Activated CD8-positive, alpha-beta memory T cell treated with anti-CD3 and anti-CD28 coated beads, Interleukin-2, amount 10 ng/mL, durations not matched to agents 7 days and 5 days (primary cell): ENCODE measurements at regions not wholly inside any gene's neighbourhood (a gene's known extent, or its start where the extent isn't known, plus 50 kb on each side); places are given as distances from the start of the nearest gene placed in this dataset.
"Not testable (repeated sequence)": the region's sequence is repeated elsewhere in the genome, so short reads cannot be mapped to it uniquely, and the experiment has no call there.

Experiments
- ATAC-seq: fragments of 150-1000 bp; cut with Tn5 transposase; one replicate; pipeline ENCODE4 v1.10.0; 2021; ENCODE audit warnings: moderate library complexity
- CTCF ChIA-PET: fragments of 350-600 bp; sonication (Branson Sonifier 250); formaldehyde crosslinking; loops from one replicate; lab custom pipeline; 2021; ENCODE audit warnings: antibody characterized with exemption; lab: Charles Lee
- DNase-seq: peaks from one replicate; pipeline ENCODE4 v3.0.0-alpha.2; 2020
- H3K27ac Mint-ChIP-seq: one replicate; pipeline ENCODE4 v1.8.0; 2021; ENCODE audit warnings: mild to moderate bottlenecking, mixed read lengths
- H3K27me3 Mint-ChIP-seq: one replicate; pipeline ENCODE4 v1.8.0; 2021; ENCODE audit warnings: mixed read lengths
- H3K36me3 Mint-ChIP-seq: one replicate; pipeline ENCODE4 v1.8.0; 2021; ENCODE audit warnings: mild to moderate bottlenecking, mixed read lengths
- H3K4me1 Mint-ChIP-seq: one replicate; pipeline ENCODE4 v1.8.0; 2021; ENCODE audit warnings: mixed read lengths
- H3K4me3 Mint-ChIP-seq: one replicate; pipeline ENCODE4 v1.8.0; 2021; ENCODE audit warnings: mild to moderate bottlenecking, moderate library complexity, mixed read lengths
- H3K9me3 Mint-ChIP-seq: one replicate; pipeline ENCODE4 v1.8.0; 2022; ENCODE audit warnings: low read depth, mixed read lengths

DNA sequence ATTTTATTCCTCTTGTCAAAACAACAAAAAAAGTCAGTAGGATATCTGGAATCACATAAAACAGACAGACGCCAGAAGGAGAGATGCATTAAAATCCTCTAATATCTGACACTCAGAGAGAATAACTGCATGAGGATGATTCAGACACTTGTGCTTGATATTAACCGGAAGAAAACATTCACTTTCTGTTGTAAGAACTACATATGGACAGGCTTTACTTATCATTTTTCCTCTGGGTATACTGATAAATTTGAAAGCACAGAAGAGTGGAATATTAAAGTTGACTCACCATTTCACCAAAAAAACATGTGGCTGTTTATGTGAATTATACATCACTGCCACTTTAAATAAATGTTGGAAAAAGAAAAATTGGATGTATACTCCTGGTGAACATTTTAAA, 589.1 kb upstream of the CDH2 start:
- ATAC-seq (no peak), DNase-seq (no peak)
- Mint-ChIP-seq H3K9me3 (peaks cover 2% of the 10 kb centered on the region), H3K27ac (no peak overlapping the region), H3K27me3 (no peaks in the 10 kb centered on the region), H3K36me3 (no peaks in the 10 kb centered on the region), H3K4me3 (no peak overlapping the region), H3K4me1 (no peaks in the 10 kb centered on the region)
- CTCF ChIA-PET: no interaction called here

DNA sequence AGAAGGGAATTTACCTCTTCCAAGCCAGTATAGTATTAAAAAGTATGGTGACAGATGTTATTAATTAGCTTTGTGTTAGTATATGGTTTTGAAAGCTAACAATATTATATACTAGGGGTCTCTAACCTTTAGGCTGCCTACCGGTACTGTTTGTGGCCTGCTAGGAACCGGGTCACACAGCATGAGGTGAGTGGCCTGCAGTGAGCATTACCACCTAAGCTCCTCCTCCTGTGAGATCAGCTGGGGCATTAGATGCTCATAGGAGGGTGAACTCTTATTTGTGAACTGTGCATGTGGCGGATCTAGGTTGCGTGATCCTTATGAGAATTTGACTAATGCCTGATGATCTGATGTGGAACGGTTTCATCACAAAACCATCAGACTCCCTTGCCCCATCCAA, 583.4 kb upstream of the CDH2 start:
- Mint-ChIP-seq H3K27ac (no peak overlapping the region), H3K4me1 (no peaks in the 10 kb centered on the region), H3K4me3 (no peak overlapping the region), H3K9me3 (peaks cover 5% of the 10 kb centered on the region), H3K36me3 (no peaks in the 10 kb centered on the region), H3K27me3 (no peaks in the 10 kb centered on the region)
- ATAC-seq (no peak), DNase-seq (no peak)
- CTCF ChIA-PET: no interaction called here

DNA sequence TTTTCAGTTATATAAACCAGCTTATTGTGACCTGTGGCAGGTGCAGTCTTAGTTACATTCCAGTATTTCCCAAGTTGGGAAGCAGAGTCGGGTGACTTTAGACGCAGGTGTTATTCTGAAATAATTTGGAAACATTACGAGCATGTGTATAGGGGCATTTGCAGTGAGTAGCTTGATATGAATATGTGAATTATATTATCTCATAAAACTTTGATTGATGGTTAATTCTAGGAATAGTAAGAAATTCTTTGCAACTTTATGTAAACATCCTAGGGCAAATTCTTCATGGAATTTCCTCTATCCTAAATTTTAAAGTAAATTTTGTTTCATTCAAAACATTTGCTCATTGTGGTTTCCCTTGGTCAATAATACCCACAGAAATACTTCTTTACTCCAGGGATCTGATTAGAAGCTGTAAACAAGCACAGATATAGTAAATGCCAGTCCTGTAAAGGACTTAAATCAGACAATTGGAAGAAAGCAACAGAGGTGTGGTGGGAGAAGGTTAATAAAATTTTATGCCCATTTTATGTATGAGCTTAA, 580.6 kb upstream of the CDH2 start:
- ATAC-seq (no peak), DNase-seq (no peak)
- H3K4me3 Mint-ChIP-seq: no peak overlapping the region
- H3K9me3 Mint-ChIP-seq: peaks cover 6% of the 10 kb centered on the region
- H3K27ac Mint-ChIP-seq: no peak overlapping the region
- no peaks in the 10 kb centered on the region for H3K27me3 Mint-ChIP-seq
- CTCF ChIA-PET: no interaction called here
- H3K36me3 Mint-ChIP-seq: no peaks in the 10 kb centered on the region
- H3K4me1 Mint-ChIP-seq: no peaks in the 10 kb centered on the region

DNA sequence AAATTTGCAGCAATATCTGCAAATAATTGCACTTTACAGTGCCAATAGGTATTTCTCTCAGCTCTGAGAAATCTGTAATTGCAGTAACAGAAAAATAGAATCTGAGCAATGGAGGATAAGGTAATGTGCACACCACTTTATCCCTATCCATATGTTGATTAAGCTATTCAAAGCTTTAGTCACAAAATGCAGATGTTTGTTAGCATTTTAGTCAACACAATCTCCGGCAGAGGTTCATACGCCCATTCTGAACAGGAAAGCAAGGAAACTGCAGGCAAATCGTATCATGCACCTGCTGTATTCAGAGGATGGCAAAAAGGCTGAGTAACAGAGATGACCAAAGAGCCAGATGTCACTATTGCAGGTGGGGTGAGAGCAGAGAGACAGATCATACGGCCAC, 566.2 kb upstream of the CDH2 start:
- Mint-ChIP-seq H3K4me1 (no peaks in the 10 kb centered on the region), H3K36me3 (no peaks in the 10 kb centered on the region), H3K27ac (no peak overlapping the region), H3K27me3 (no peaks in the 10 kb centered on the region), H3K9me3 (peaks cover 13% of the 10 kb centered on the region), H3K4me3 (no peak overlapping the region)
- CTCF ChIA-PET: no interaction called here
- DNase-seq: no peak
- ATAC-seq: no peak

DNA sequence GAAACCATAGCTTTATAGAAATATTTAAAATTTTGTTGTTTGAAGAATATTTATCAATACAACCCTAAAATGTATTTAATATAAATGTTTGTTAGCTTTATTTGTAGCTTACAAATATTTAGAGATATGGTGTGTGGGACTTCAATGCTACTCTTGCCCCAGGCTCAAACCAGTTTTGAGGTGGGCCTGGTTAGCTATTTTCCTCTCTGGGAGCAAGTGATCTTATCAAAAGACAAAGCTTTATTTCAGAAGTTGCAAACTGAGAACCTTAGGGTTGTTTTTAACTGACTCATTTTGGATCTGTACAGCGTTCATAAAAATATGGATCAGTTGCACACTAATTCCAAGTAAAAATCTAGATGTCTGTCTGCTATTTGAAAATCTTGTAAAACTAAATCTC, 563.6 kb upstream of the CDH2 start:
- Mint-ChIP-seq H3K4me3 (no peak overlapping the region), H3K36me3 (no peaks in the 10 kb centered on the region)
- no peak for DNase-seq

DNA sequence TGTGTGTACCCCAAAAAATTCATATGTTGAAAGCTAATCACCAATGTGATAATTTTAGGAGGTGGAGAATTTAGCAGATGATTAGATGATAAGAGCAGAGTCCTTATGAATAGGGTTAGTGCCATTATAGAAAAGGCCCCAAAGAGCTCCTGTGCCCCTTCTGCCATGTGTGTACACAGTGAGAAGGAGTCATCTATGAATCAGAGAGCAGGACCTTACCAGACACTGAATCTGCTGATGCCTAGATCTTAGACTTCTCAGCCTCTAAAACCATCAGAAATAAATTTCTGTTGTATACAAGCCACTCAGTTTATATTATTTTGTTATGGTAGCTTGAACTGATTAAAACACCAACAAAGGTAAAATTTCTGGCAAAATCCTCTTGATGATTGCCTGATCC, 560.0 kb upstream of the CDH2 start:
- H3K27me3 Mint-ChIP-seq: no peaks in the 10 kb centered on the region
- ATAC-seq (no peak), DNase-seq (no peak)
- CTCF ChIA-PET: no interaction called here
- no peak overlapping the region for H3K4me3 Mint-ChIP-seq
- H3K27ac Mint-ChIP-seq: no peak overlapping the region
- H3K36me3 Mint-ChIP-seq: no peaks in the 10 kb centered on the region
- peaks cover 12% of the 10 kb centered on the region for H3K9me3 Mint-ChIP-seq
- no peaks in the 10 kb centered on the region for H3K4me1 Mint-ChIP-seq

More for the DNA sequence above, 563.6 kb upstream of the CDH2 start:
- CTCF ChIA-PET: no interaction called here
- no peak for ATAC-seq
- no peaks in the 10 kb centered on the region for H3K4me1 Mint-ChIP-seq
- no peaks in the 10 kb centered on the region for H3K27me3 Mint-ChIP-seq
- no peak overlapping the region for H3K27ac Mint-ChIP-seq
- H3K9me3 Mint-ChIP-seq: peaks cover 9% of the 10 kb centered on the region

DNA sequence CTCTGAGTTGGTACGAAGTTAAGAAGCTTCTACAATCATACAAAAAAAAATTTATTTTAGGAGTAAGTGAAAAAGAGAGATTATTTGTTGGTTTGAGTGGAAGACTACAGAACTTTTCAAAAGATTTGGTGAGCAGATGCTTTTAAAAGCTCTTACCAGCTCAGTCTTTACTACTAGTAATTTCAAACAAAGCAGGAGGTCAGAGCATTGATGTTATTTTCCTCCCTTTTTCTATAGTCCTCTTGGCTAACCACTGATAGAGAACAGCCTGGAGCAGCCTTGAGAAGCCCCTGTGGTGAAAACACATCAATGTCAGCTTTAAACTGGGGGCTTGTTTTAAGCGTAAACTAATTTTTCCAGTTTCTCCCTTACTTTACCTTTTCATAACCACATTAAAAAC, 559.3 kb upstream of the CDH2 start:
- Mint-ChIP-seq H3K36me3 (no peaks in the 10 kb centered on the region), H3K4me1 (no peaks in the 10 kb centered on the region), H3K27me3 (no peaks in the 10 kb centered on the region), H3K9me3 (peaks cover 8% of the 10 kb centered on the region), H3K27ac (no peak overlapping the region), H3K4me3 (no peak overlapping the region)
- CTCF ChIA-PET: interaction anchor here (1.1 kb wide), 1 partner anchor 10 kb away, joined by 3 read pairs; no protein-coding TSS in a partner anchor
- ATAC-seq (no peak), DNase-seq (no peak)

DNA sequence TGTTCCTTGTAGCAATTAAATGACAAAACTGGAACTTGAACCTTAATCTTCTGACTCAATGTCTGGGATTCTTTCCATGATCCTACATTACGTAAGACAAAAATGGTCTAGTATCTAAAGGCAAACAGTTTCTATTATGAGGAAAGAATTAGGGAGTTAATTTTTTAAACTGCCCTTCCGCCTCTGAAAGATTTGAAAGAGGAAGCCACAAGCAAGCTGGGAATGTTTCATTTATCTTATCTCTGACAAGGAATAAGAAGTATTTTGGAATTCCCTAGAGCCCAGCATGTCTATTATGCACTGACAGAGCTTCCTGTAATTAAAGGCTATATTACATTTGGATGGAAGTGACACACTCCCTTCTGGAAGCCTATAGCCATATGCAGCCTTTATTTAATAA, 558.8 kb upstream of the CDH2 start:
- no peak for ATAC-seq
- Mint-ChIP-seq H3K36me3 (no peaks in the 10 kb centered on the region), H3K4me3 (no peak overlapping the region), H3K27me3 (no peaks in the 10 kb centered on the region), H3K9me3 (peaks cover 8% of the 10 kb centered on the region), H3K4me1 (no peaks in the 10 kb centered on the region), H3K27ac (no peak overlapping the region)
- CTCF ChIA-PET: interaction anchor here (1.1 kb wide), 1 partner anchor 10 kb away, joined by 3 read pairs; no protein-coding TSS in a partner anchor
- no peak for DNase-seq

DNA sequence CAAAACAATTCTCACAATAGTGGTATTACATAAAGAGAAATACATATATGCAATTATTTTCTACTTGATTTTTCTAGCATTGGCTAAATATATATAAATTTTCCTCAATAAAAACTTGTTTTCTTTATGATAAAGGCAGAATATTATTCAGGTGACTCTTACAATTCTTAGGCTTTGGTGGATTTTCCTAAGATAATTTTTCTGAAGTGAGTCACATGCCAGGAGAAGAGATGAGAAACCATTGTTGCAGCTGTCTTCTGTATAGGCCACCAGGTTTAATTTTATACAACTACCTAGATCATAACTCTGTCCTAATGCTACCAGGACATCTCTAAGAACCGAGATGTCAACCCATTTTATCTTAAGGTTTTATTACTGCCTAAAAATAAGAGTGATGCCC, 552.4 kb upstream of the CDH2 start:
- Mint-ChIP-seq H3K4me1 (no peaks in the 10 kb centered on the region), H3K27ac (no peak overlapping the region), H3K36me3 (no peaks in the 10 kb centered on the region), H3K4me3 (no peak overlapping the region), H3K9me3 (peaks cover 7% of the 10 kb centered on the region), H3K27me3 (no peaks in the 10 kb centered on the region)
- DNase-seq (no peak), ATAC-seq (no peak)
- CTCF ChIA-PET: no interaction called here

DNA sequence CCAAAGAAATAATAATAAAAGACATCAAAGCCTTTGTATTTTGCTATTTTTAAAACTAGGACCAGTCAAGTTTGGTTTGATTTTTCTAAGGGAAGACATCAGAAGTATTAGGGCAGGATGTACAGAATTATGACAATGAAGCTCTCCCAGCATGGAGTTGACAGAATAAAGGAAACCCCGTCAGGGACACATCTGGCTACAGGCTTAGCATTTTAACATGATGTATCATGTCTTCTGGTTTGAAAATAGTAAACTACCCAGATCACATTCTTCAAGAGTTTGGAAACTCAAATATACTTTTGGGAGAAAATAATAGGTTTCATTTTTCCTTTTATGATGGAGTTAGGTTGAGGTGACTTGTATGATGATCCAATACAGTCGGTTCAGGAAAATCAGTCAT, 552.0 kb upstream of the CDH2 start:
- Mint-ChIP-seq H3K27me3 (no peaks in the 10 kb centered on the region), H3K36me3 (no peaks in the 10 kb centered on the region), H3K4me1 (no peaks in the 10 kb centered on the region), H3K9me3 (peaks cover 7% of the 10 kb centered on the region), H3K27ac (no peak overlapping the region), H3K4me3 (no peak overlapping the region)
- CTCF ChIA-PET: no interaction called here
- DNase-seq (no peak), ATAC-seq (no peak)

DNA sequence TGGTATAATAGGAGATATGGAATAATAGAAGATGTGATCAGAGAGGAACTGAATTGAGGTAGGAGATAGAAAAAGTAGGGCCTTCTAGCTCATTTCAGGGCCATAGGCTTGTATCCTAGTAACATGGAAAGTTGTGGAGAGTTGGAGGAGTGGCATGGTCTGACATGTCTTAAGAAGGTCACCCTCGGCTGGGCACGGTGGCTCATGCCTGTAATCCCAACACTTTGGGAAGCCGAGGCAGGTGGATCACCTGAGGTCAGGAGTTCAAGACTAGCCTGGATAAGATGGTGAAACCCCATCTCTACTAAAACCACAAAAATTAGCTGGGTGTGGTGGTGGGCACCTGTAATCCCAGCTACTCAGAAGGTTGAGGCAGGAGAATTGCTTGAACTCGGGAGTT, 550.3 kb upstream of the CDH2 start:
- H3K27me3 Mint-ChIP-seq, H3K4me1 Mint-ChIP-seq, H3K27ac Mint-ChIP-seq, DNase-seq, ATAC-seq, H3K36me3 Mint-ChIP-seq, CTCF ChIA-PET, H3K4me3 Mint-ChIP-seq, H3K9me3 Mint-ChIP-seq: not testable (repeated sequence)

DNA sequence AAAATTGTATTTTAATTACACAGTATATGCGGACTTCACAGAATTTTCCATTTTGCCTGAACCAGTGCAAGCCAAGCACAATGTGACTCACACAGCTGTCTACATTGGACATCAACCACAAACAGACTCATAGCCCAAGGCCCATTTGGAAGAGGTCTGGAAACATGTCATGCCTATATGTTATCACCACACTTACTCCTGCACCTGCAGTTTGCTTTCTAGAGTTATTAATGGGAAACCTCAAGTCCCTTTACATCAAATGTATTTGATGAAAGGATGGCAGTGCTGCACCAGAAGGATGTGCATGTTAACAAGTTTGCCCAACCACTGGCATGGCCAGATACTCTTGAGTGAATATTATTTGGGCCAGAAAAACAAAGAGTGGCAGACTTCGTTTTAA, 548.9 kb upstream of the CDH2 start:
- no peak overlapping the region for H3K27ac Mint-ChIP-seq
- no peaks in the 10 kb centered on the region for H3K4me1 Mint-ChIP-seq
- no peak overlapping the region for H3K4me3 Mint-ChIP-seq
- CTCF ChIA-PET: no interaction called here
- H3K27me3 Mint-ChIP-seq: no peaks in the 10 kb centered on the region
- no peak for ATAC-seq
- peaks cover 8% of the 10 kb centered on the region for H3K9me3 Mint-ChIP-seq
- no peak for DNase-seq
- H3K36me3 Mint-ChIP-seq: no peaks in the 10 kb centered on the region

DNA sequence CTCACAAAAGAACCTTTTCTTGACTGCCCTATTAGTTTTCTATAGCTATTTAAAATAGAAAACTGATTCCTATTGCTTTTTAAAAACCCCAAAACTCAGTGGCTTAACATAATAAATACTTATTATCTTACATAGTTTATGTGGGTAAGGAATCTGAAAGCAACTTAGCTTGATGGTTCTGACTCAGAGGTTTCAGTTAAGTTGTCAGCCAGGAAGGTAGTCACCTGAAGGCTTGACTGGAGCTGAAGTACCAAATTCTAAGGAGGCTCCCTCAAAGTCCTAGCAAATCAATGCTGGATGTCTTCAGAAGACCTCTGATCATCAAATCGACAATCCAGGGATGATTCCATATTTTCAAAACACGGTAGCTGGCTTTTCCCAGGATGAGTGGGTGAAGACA, 546.6 kb upstream of the CDH2 start:
- no peak overlapping the region for H3K27ac Mint-ChIP-seq
- H3K27me3 Mint-ChIP-seq: no peaks in the 10 kb centered on the region
- no peak for DNase-seq
- CTCF ChIA-PET: no interaction called here
- no peak overlapping the region for H3K4me3 Mint-ChIP-seq
- ATAC-seq: no peak
- no peaks in the 10 kb centered on the region for H3K36me3 Mint-ChIP-seq
- H3K4me1 Mint-ChIP-seq: no peaks in the 10 kb centered on the region
- peaks cover 8% of the 10 kb centered on the region for H3K9me3 Mint-ChIP-seq

DNA sequence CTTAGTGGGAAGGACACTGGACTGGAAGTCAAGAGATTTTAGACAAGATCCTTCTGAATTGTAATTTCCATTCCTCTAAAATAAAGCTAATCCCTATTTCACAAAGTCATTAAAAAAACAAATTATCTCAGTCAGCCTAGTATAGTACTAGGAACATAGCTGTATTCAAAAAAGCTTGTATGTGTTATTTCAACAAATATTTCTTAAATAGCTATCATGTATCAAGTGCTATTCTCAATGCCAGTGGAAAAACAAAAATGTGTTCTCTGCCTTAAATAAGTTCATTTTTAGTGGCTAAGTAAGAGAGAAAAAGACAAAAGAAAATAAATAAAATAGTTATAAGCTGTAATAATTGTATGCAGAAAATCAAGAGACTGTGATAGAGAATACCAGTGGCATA, 541.8 kb upstream of the CDH2 start:
- Mint-ChIP-seq H3K27me3 (no peaks in the 10 kb centered on the region), H3K27ac (no peak overlapping the region), H3K4me3 (no peak overlapping the region), H3K4me1 (no peaks in the 10 kb centered on the region), H3K36me3 (no peaks in the 10 kb centered on the region), H3K9me3 (peaks cover 13% of the 10 kb centered on the region)
- ATAC-seq (no peak), DNase-seq (no peak)
- CTCF ChIA-PET: no interaction called here

DNA sequence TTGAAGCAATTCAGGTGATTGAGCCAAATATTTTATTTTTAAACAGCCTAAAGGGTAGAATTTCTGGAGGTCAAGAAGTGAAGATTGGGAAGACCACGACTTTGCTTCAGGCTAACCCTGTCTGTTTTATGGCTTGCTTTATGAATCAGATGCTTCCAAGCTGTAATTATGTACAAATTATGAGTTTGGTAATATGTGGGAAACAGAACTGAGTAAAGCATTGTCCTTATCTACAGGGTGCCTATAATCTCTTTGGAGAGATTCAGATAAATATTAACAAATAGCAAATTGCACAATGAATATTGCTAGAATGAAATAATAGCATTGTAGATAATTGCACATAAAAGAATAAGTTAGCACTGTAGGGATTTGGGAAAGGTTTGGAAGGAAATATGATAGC, 539.4 kb upstream of the CDH2 start:
- ATAC-seq (no peak), DNase-seq (no peak)
- Mint-ChIP-seq H3K4me3 (no peak overlapping the region), H3K27me3 (no peaks in the 10 kb centered on the region), H3K27ac (no peak overlapping the region), H3K9me3 (peaks cover 8% of the 10 kb centered on the region), H3K4me1 (no peaks in the 10 kb centered on the region), H3K36me3 (no peaks in the 10 kb centered on the region)
- CTCF ChIA-PET: no interaction called here
